OCI-LY1 (cell line): ENCODE measurements at regions not wholly inside any gene's neighbourhood (a gene's known extent, or its start where the extent isn't known, plus 50 kb on each side); places are given as distances from the start of the nearest gene placed in this dataset.

Source experiments
- H2AFZ ChIP-seq: fragments of 200-600 bp; sonication (generic), shearing (Covaris generic); 2 replicates; pipeline ENCODE4 v1.6.0; 2014; ENCODE audit warnings: antibody characterized with exemption, mild to moderate bottlenecking, low read length
- H3F3A ChIP-seq: fragments of 200-600 bp; sonication (generic), shearing (Covaris generic); 2 replicates; pipeline ENCODE4 v1.6.0; 2014; ENCODE audit warnings: mild to moderate bottlenecking, antibody characterized with exemption, low read length, moderate library complexity; ENCODE audit not compliant: insufficient read depth
- H3K27ac ChIP-seq: fragments of 200-600 bp; sonication (generic); 2 replicates; pipeline ENCODE4 v1.5.1; 2014; ENCODE audit warnings: low read length, mixed run types, mild to moderate bottlenecking, low read depth; ENCODE audit not compliant: poor library complexity, severe bottlenecking
- H3K27me3 ChIP-seq: fragments of 200-600 bp; sonication (generic); 2 replicates; pipeline ENCODE4 v1.6.0; 2014; ENCODE audit warnings: antibody characterized with exemption, mild to moderate bottlenecking, low read length, moderate library complexity; ENCODE audit not compliant: insufficient read depth
- H3K36me3 ChIP-seq: fragments of 200-600 bp; sonication (generic); 2 replicates; pipeline ENCODE4 v1.6.1; 2014; ENCODE audit warnings: mild to moderate bottlenecking, antibody characterized with exemption, low read length, moderate library complexity, mixed read lengths; ENCODE audit not compliant: insufficient read depth
- H3K4me1 ChIP-seq: fragments of 200-600 bp; sonication (generic); 2 replicates; pipeline ENCODE4 v1.5.1; 2014; ENCODE audit warnings: mild to moderate bottlenecking, low read length, moderate library complexity; ENCODE audit not compliant: insufficient read depth, severe bottlenecking
- H3K4me2 ChIP-seq: fragments of 200-600 bp; sonication (generic), shearing (Covaris generic); 2 replicates; pipeline ENCODE4 v1.6.1; 2014; ENCODE audit warnings: low read length
- H3K4me3 ChIP-seq: fragments of 200-600 bp; sonication (generic); 2 replicates; pipeline ENCODE4 v1.5.1; 2014; ENCODE audit warnings: low read length, low read depth, mild to moderate bottlenecking, mixed read lengths; ENCODE audit not compliant: poor library complexity, severe bottlenecking
- H3K79me2 ChIP-seq: fragments of 200-600 bp; shearing (Covaris generic); 2 replicates; pipeline ENCODE4 v1.6.1; 2016; ENCODE audit warnings: mixed run types, low read length, mixed read lengths; ENCODE audit not compliant: insufficient read depth
- H3K9ac ChIP-seq: fragments of 200-600 bp; sonication (generic), shearing (Covaris generic); 2 replicates; pipeline ENCODE4 v1.6.1; 2014; ENCODE audit warnings: mild to moderate bottlenecking, low read length, mixed read lengths
- H3K9me2 ChIP-seq: fragments of 200-600 bp; sonication (generic), shearing (Covaris generic); 2 replicates; pipeline ENCODE4 v1.6.1; 2014; ENCODE audit warnings: low read depth, mild to moderate bottlenecking, low read length, mixed read lengths
- H3K9me3 ChIP-seq: fragments of 200-600 bp; shearing (Covaris generic); 2 replicates; pipeline ENCODE4 v1.6.1; 2014; ENCODE audit warnings: low read length, mixed read lengths
- H4K20me1 ChIP-seq: fragments of 200-600 bp; sonication (generic), shearing (Covaris generic); 2 replicates; pipeline ENCODE4 v1.6.0; 2016; ENCODE audit warnings: mild to moderate bottlenecking, low read length; ENCODE audit not compliant: insufficient read depth
- CTCF ChIP-seq: fragments of 200-600 bp; sonication (generic), shearing (Covaris generic); IDR thresholded peaks from 2 replicates; pipeline ENCODE4 v1.5.1; 2017; ENCODE audit warnings: mild to moderate bottlenecking, antibody characterized with exemption, low read length, moderate library complexity, mixed read lengths
- EZH2 ChIP-seq: fragments of 200-600 bp; sonication (generic), shearing (Covaris generic); IDR thresholded peaks from 2 replicates; pipeline ENCODE4 v1.8.0; 2017; ENCODE audit warnings: borderline replicate concordance, mixed run types, mild to moderate bottlenecking, antibody characterized with exemption, low read length, moderate library complexity, mixed read lengths

GRCh38 chr22:49663311-49663711 lies 164.4 kb downstream of the BRD1 start:
- no peaks in the 10 kb centered on the region for H3K79me2 ChIP-seq
- H3K9me2 ChIP-seq, result no peaks in the 10 kb centered on the region
- no peak overlapping the region for H3K9ac ChIP-seq
- no peak overlapping the region for H3K4me3 ChIP-seq
- H3F3A ChIP-seq, result no peaks in the 10 kb centered on the region
- no peak for TF ChIP-seq CTCF
- no peak for TF ChIP-seq EZH2
- H3K36me3 ChIP-seq, result no peaks in the 10 kb centered on the region
- no peaks in the 10 kb centered on the region for H3K27me3 ChIP-seq
- peaks cover 10% of the 10 kb centered on the region for H3K4me1 ChIP-seq
- no peaks in the 10 kb centered on the region for H3K9me3 ChIP-seq
- H3K4me2 ChIP-seq, result no peak overlapping the region
- H4K20me1 ChIP-seq, result no peaks in the 10 kb centered on the region
- no peak overlapping the region for H3K27ac ChIP-seq
- H2AFZ ChIP-seq, result no peak overlapping the region

GRCh38 chr22:49662681-49663080 lies 165.0 kb downstream of the BRD1 start:
- Histone ChIP-seq H3K4me1 (peaks cover 14% of the 10 kb centered on the region), H3K9me3 (no peaks in the 10 kb centered on the region), H3K4me2 (no peak overlapping the region), H3F3A (no peaks in the 10 kb centered on the region), H3K4me3 (no peak overlapping the region), H2AFZ (no peak overlapping the region), H3K27ac (no peak overlapping the region), H3K9ac (no peak overlapping the region), H4K20me1 (no peaks in the 10 kb centered on the region), H3K27me3 (no peaks in the 10 kb centered on the region), H3K9me2 (no peaks in the 10 kb centered on the region), H3K36me3 (no peaks in the 10 kb centered on the region), H3K79me2 (no peaks in the 10 kb centered on the region)
- no peak for TF ChIP-seq EZH2

GRCh38 chr22:49660794-49661781 lies 166.6 kb downstream of the BRD1 start:
- Histone ChIP-seq H3K4me3 (no peak overlapping the region), H3K9ac (no peak overlapping the region), H3K27me3 (no peaks in the 10 kb centered on the region), H4K20me1 (no peaks in the 10 kb centered on the region), H3K9me2 (no peaks in the 10 kb centered on the region), H3K9me3 (no peaks in the 10 kb centered on the region), H3K36me3 (no peaks in the 10 kb centered on the region), H3K4me1 (peaks cover 16% of the 10 kb centered on the region), H2AFZ (no peak overlapping the region), H3K27ac (no peak overlapping the region), H3K79me2 (peaks cover under 1% of the 10 kb centered on the region; the same call in 1 of the 2 replicates), H3F3A (no peaks in the 10 kb centered on the region), H3K4me2 (no peak overlapping the region; the same call in 1 of the 2 replicates)
- TF ChIP-seq EZH2 (no peak), CTCF (no peak)
